GM19438 (cell line): ENCODE measurements at regions not wholly inside any gene's neighbourhood (a gene's known extent, or its start where the extent isn't known, plus 50 kb on each side); places are given as distances from the start of the nearest gene placed in this dataset.

Experiments used
- ATAC-seq: cut with Tn5 transposase; IDR thresholded peaks from one replicate; pipeline ENCODE4 v1.9.1; 2021; ENCODE audit warnings: low read depth; ENCODE audit not compliant: unreplicated experiment

- ATAC-seq = no peak
Observed at GRCh38 chr1:5404412-5405203, 587.6 kb downstream of the NPHP4 start.

- no peak for ATAC-seq
Observed at GRCh38 chr1:5403935-5404334, 588.3 kb downstream of the NPHP4 start.

GRCh38 chr1:5402618-5403017 is 589.6 kb downstream of the NPHP4 start:
- no peak for ATAC-seq

GRCh38 chr1:5399771-5400170 is 592.5 kb downstream of the NPHP4 start:
- no peak for ATAC-seq

GRCh38 chr1:5396593-5396992 is 595.6 kb downstream of the NPHP4 start:
- no peak for ATAC-seq

- ATAC-seq = no peak
Observed at GRCh38 chr1:5394111-5394510, 598.1 kb downstream of the NPHP4 start.

GRCh38 chr1:5393603-5394002 is 598.6 kb downstream of the NPHP4 start:
- ATAC-seq = no peak

- ATAC-seq = no peak
Observed at GRCh38 chr1:5393146-5393545, 599.1 kb downstream of the NPHP4 start.

- no peak for ATAC-seq
Observed at GRCh38 chr1:5391725-5392124, 600.5 kb downstream of the NPHP4 start.

GRCh38 chr1:5390504-5390903 is 601.7 kb downstream of the NPHP4 start:
- ATAC-seq = no peak

GRCh38 chr1:5389101-5389885 is 602.9 kb downstream of the NPHP4 start:
- no peak for ATAC-seq

GRCh38 chr1:5388622-5389021 is 603.6 kb downstream of the NPHP4 start:
- ATAC-seq = no peak

GRCh38 chr1:5386371-5386770 is 605.9 kb downstream of the NPHP4 start:
- no peak for ATAC-seq

- ATAC-seq = no peak
Observed at GRCh38 chr1:5385956-5386355, 606.3 kb downstream of the NPHP4 start.

- no peak for ATAC-seq
Observed at GRCh38 chr1:5385096-5385799, 607.0 kb downstream of the NPHP4 start.

GRCh38 chr1:5381491-5381890 is 610.7 kb downstream of the NPHP4 start:
- ATAC-seq = no peak

GRCh38 chr1:5379176-5379759 is 613.0 kb downstream of the NPHP4 start:
- no peak for ATAC-seq

GRCh38 chr1:5376538-5377247 is 615.5 kb downstream of the NPHP4 start:
- no peak for ATAC-seq

- no peak for ATAC-seq
Observed at GRCh38 chr1:5375481-5375880, 616.7 kb downstream of the NPHP4 start.

- no peak for ATAC-seq
Observed at GRCh38 chr1:5374192-5374591, 618.0 kb downstream of the NPHP4 start.
